ENCODE measurements at regions not wholly inside any gene's neighbourhood (a gene's known extent, or its start where the extent isn't known, plus 50 kb on each side); places are given as distances from the start of the nearest gene placed in this dataset.
A peak's percentile ranks its signal among the peaks of the same experiment; 100 is the strongest.

- Histone ChIP-seq H3K4me3 (ENCODE audit: low read length) (no peak overlapping the region), H3K4me2 (ENCODE audit: low read depth, low read length, poor library complexity, severe bottlenecking) (no peak overlapping the region), H3K9me3 (ENCODE audit: low read length) (peaks cover 3% of the 10 kb centered on the region; the same call in 1 of the 2 replicates), H3K4me1 (ENCODE audit: low read length) (no peaks in the 10 kb centered on the region), H3K27me3 (ENCODE audit: low read length) (no peaks in the 10 kb centered on the region), H3K9me2 (replicated peaks; ENCODE audit: insufficient read depth, low read length) (no peaks in the 10 kb centered on the region), H2AFZ (ENCODE audit: low read length) (no peak overlapping the region), H3K9ac (ENCODE audit: low read length) (no peak overlapping the region), H3K27ac (ENCODE audit: low read length) (no peak overlapping the region), H3K36me3 (ENCODE audit: insufficient read depth, low read length) (no peaks in the 10 kb centered on the region), H3K79me2 (ENCODE audit: low read length) (no peaks in the 10 kb centered on the region), H4K20me1 (ENCODE audit: insufficient read depth, low read depth, low read length) (no peaks in the 10 kb centered on the region)
- DNase-seq, result no peak
Measured at GRCh38 chrX:75673468-75673867, 111.6 kb downstream of the MAGEE2 start.

- DNase-seq, result no peak
- Histone ChIP-seq H3K27ac (ENCODE audit: low read length) (no peak overlapping the region), H4K20me1 (ENCODE audit: insufficient read depth, low read depth, low read length) (no peaks in the 10 kb centered on the region), H3K79me2 (ENCODE audit: low read length) (no peaks in the 10 kb centered on the region), H3K9me3 (ENCODE audit: low read length) (no peaks in the 10 kb centered on the region), H3K27me3 (ENCODE audit: low read length) (no peaks in the 10 kb centered on the region), H3K4me1 (ENCODE audit: low read length) (no peaks in the 10 kb centered on the region), H3K9me2 (replicated peaks; ENCODE audit: insufficient read depth, low read length) (no peaks in the 10 kb centered on the region), H2AFZ (ENCODE audit: low read length) (no peak overlapping the region), H3K4me3 (ENCODE audit: low read length) (no peak overlapping the region), H3K4me2 (ENCODE audit: low read depth, low read length, poor library complexity, severe bottlenecking) (no peak overlapping the region), H3K36me3 (ENCODE audit: insufficient read depth, low read length) (no peaks in the 10 kb centered on the region), H3K9ac (ENCODE audit: low read length) (no peak overlapping the region)
Measured at GRCh38 chrX:75655627-75656026, 129.4 kb downstream of the MAGEE2 start.

- H3K79me2 ChIP-seq (ENCODE audit: low read length), result no peaks in the 10 kb centered on the region
- no peaks in the 10 kb centered on the region for H3K9me2 ChIP-seq (replicated peaks; ENCODE audit: insufficient read depth, low read length)
- H2AFZ ChIP-seq (ENCODE audit: low read length), result no peak overlapping the region
- H3K27ac ChIP-seq (ENCODE audit: low read length), result no peak overlapping the region
- H3K4me2 ChIP-seq (ENCODE audit: low read depth, low read length, poor library complexity, severe bottlenecking), result no peak overlapping the region
- H3K4me1 ChIP-seq (ENCODE audit: low read length), result no peaks in the 10 kb centered on the region
- no peak overlapping the region for H3K4me3 ChIP-seq (ENCODE audit: low read length)
- DNase-seq, result no peak
- no peaks in the 10 kb centered on the region for H3K36me3 ChIP-seq (ENCODE audit: insufficient read depth, low read length)
- no peak overlapping the region for H3K9ac ChIP-seq (ENCODE audit: low read length)
- H4K20me1 ChIP-seq (ENCODE audit: insufficient read depth, low read depth, low read length), result no peaks in the 10 kb centered on the region
- H3K9me3 ChIP-seq (ENCODE audit: low read length), result 0 out of 2 replicates have a peak, but pooled peaks cover 9% of the 10 kb centered on the region
- no peaks in the 10 kb centered on the region for H3K27me3 ChIP-seq (ENCODE audit: low read length)
Measured at GRCh38 chrX:75649829-75650228, 127.0 kb upstream of the ZDHHC15 start.

GRCh38 chrX:75648803-75649588 is 126.2 kb upstream of the ZDHHC15 start:
- no peak for DNase-seq
- no peak overlapping the region for H3K9ac ChIP-seq (ENCODE audit: low read length)
- no peaks in the 10 kb centered on the region for H3K4me1 ChIP-seq (ENCODE audit: low read length)
- H3K27ac ChIP-seq (ENCODE audit: low read length), result no peak overlapping the region
- H3K79me2 ChIP-seq (ENCODE audit: low read length), result no peaks in the 10 kb centered on the region
- H3K36me3 ChIP-seq (ENCODE audit: insufficient read depth, low read length), result no peaks in the 10 kb centered on the region
- peaks cover 13% of the 10 kb centered on the region; the same call in 1 of the 2 replicates for H3K9me3 ChIP-seq (ENCODE audit: low read length)
- no peak overlapping the region for H2AFZ ChIP-seq (ENCODE audit: low read length)
- H3K9me2 ChIP-seq (replicated peaks; ENCODE audit: insufficient read depth, low read length), result no peaks in the 10 kb centered on the region
- no peaks in the 10 kb centered on the region for H4K20me1 ChIP-seq (ENCODE audit: insufficient read depth, low read depth, low read length)
- H3K4me3 ChIP-seq (ENCODE audit: low read length), result no peak overlapping the region
- no peaks in the 10 kb centered on the region for H3K27me3 ChIP-seq (ENCODE audit: low read length)
- no peak overlapping the region for H3K4me2 ChIP-seq (ENCODE audit: low read depth, low read length, poor library complexity, severe bottlenecking)

GRCh38 chrX:75642811-75643361 is 120.0 kb upstream of the ZDHHC15 start:
- Histone ChIP-seq H3K9me2 (replicated peaks; ENCODE audit: insufficient read depth, low read length) (no peaks in the 10 kb centered on the region), H2AFZ (ENCODE audit: low read length) (no peak overlapping the region), H4K20me1 (ENCODE audit: insufficient read depth, low read depth, low read length) (no peaks in the 10 kb centered on the region), H3K27me3 (ENCODE audit: low read length) (no peaks in the 10 kb centered on the region), H3K4me2 (ENCODE audit: low read depth, low read length, poor library complexity, severe bottlenecking) (no peak overlapping the region), H3K4me1 (ENCODE audit: low read length) (no peaks in the 10 kb centered on the region), H3K79me2 (ENCODE audit: low read length) (no peaks in the 10 kb centered on the region), H3K27ac (ENCODE audit: low read length) (no peak overlapping the region), H3K36me3 (ENCODE audit: insufficient read depth, low read length) (no peaks in the 10 kb centered on the region), H3K4me3 (ENCODE audit: low read length) (no peak overlapping the region), H3K9ac (ENCODE audit: low read length) (no peak overlapping the region), H3K9me3 (ENCODE audit: low read length) (peaks cover 8% of the 10 kb centered on the region)
- DNase-seq, result no peak

- Histone ChIP-seq H3K9me2 (replicated peaks; ENCODE audit: insufficient read depth, low read length) (no peaks in the 10 kb centered on the region), H3K27me3 (ENCODE audit: low read length) (no peaks in the 10 kb centered on the region), H2AFZ (ENCODE audit: low read length) (no peak overlapping the region), H3K9ac (ENCODE audit: low read length) (no peak overlapping the region), H4K20me1 (ENCODE audit: insufficient read depth, low read depth, low read length) (no peaks in the 10 kb centered on the region), H3K4me1 (ENCODE audit: low read length) (no peaks in the 10 kb centered on the region), H3K27ac (ENCODE audit: low read length) (no peak overlapping the region), H3K4me3 (ENCODE audit: low read length) (no peak overlapping the region), H3K9me3 (ENCODE audit: low read length) (no peaks in the 10 kb centered on the region; the same call in 1 of the 2 replicates), H3K36me3 (ENCODE audit: insufficient read depth, low read length) (no peaks in the 10 kb centered on the region), H3K4me2 (ENCODE audit: low read depth, low read length, poor library complexity, severe bottlenecking) (no peak overlapping the region), H3K79me2 (ENCODE audit: low read length) (no peaks in the 10 kb centered on the region)
- DNase-seq, result no peak
Measured at GRCh38 chrX:75638332-75638731, 115.5 kb upstream of the ZDHHC15 start.

- Histone ChIP-seq H3K27me3 (ENCODE audit: low read length) (no peaks in the 10 kb centered on the region), H3K4me3 (ENCODE audit: low read length) (no peak overlapping the region), H3K27ac (ENCODE audit: low read length) (no peak overlapping the region), H3K4me1 (ENCODE audit: low read length) (no peaks in the 10 kb centered on the region), H2AFZ (ENCODE audit: low read length) (no peak overlapping the region), H3K36me3 (ENCODE audit: insufficient read depth, low read length) (no peaks in the 10 kb centered on the region), H3K9me3 (ENCODE audit: low read length) (no peaks in the 10 kb centered on the region), H3K9me2 (replicated peaks; ENCODE audit: insufficient read depth, low read length) (no peaks in the 10 kb centered on the region), H3K79me2 (ENCODE audit: low read length) (no peaks in the 10 kb centered on the region), H3K9ac (ENCODE audit: low read length) (no peak overlapping the region), H4K20me1 (ENCODE audit: insufficient read depth, low read depth, low read length) (no peaks in the 10 kb centered on the region), H3K4me2 (ENCODE audit: low read depth, low read length, poor library complexity, severe bottlenecking) (no peak overlapping the region)
- DNase-seq, result no peak
Measured at GRCh38 chrX:75625232-75625631, 102.4 kb upstream of the ZDHHC15 start.

GRCh38 chrX:75623535-75623934 is 100.7 kb upstream of the ZDHHC15 start:
- H3K27ac ChIP-seq (ENCODE audit: low read length), result no peak overlapping the region
- DNase-seq, result peak; percentile 43

More at GRCh38 chrX:75623535-75623934, 100.7 kb upstream of the ZDHHC15 start:
- Histone ChIP-seq H2AFZ (ENCODE audit: low read length) (no peak overlapping the region), H3K9me3 (ENCODE audit: low read length) (no peaks in the 10 kb centered on the region), H4K20me1 (ENCODE audit: insufficient read depth, low read depth, low read length) (no peaks in the 10 kb centered on the region), H3K9ac (ENCODE audit: low read length) (no peak overlapping the region), H3K4me2 (ENCODE audit: low read depth, low read length, poor library complexity, severe bottlenecking) (no peak overlapping the region), H3K27me3 (ENCODE audit: low read length) (no peaks in the 10 kb centered on the region), H3K4me3 (ENCODE audit: low read length) (no peak overlapping the region), H3K36me3 (ENCODE audit: insufficient read depth, low read length) (no peaks in the 10 kb centered on the region), H3K4me1 (ENCODE audit: low read length) (no peaks in the 10 kb centered on the region), H3K79me2 (ENCODE audit: low read length) (no peaks in the 10 kb centered on the region), H3K9me2 (replicated peaks; ENCODE audit: insufficient read depth, low read length) (no peaks in the 10 kb centered on the region)
